ENCODE measurements at regions not wholly inside any gene's neighbourhood (a gene's known extent, or its start where the extent isn't known, plus 50 kb on each side); places are given as distances from the start of the nearest gene placed in this dataset.

- H3K4me1 Mint-ChIP-seq, result no peaks in the 10 kb centered on the region
- peaks cover 9% of the 10 kb centered on the region for H3K9me3 Mint-ChIP-seq
- H3K36me3 Mint-ChIP-seq (ENCODE audit: low read depth), result no peaks in the 10 kb centered on the region
Measured at GRCh38 chr3:19725000-19725399, 209.0 kb downstream of the EFHB start.

GRCh38 chr3:19717736-19718135 lies 216.3 kb downstream of the EFHB start:
- Mint-ChIP-seq H3K9me3 (peaks cover 5% of the 10 kb centered on the region), H3K36me3 (ENCODE audit: low read depth) (no peaks in the 10 kb centered on the region), H3K4me1 (no peaks in the 10 kb centered on the region), H3K27me3 (ENCODE audit: low read depth) (no peaks in the 10 kb centered on the region), H3K27ac (ENCODE audit: unreplicated experiment) (no peak overlapping the region), H3K4me3 (no peak overlapping the region)
- no peak for TF ChIP-seq CTCF (conservative IDR thresholded peaks at IDR 0.05)
- no peak for DNase-seq (ENCODE audit: low read depth, low spot score)

More at GRCh38 chr3:19725000-19725399, 209.0 kb downstream of the EFHB start:
- no peak overlapping the region for H3K4me3 Mint-ChIP-seq
- H3K27me3 Mint-ChIP-seq (ENCODE audit: low read depth), result no peaks in the 10 kb centered on the region
- no peak overlapping the region for H3K27ac Mint-ChIP-seq (ENCODE audit: unreplicated experiment)
- DNase-seq (ENCODE audit: low read depth, low spot score), result no peak
- TF ChIP-seq CTCF (conservative IDR thresholded peaks at IDR 0.05), result no peak

GRCh38 chr3:19711160-19711782 lies 222.7 kb downstream of the EFHB start:
- Mint-ChIP-seq H3K4me3 (no peak overlapping the region), H3K36me3 (ENCODE audit: low read depth) (no peaks in the 10 kb centered on the region), H3K4me1 (no peaks in the 10 kb centered on the region), H3K27me3 (ENCODE audit: low read depth) (no peaks in the 10 kb centered on the region), H3K9me3 (no peaks in the 10 kb centered on the region), H3K27ac (ENCODE audit: unreplicated experiment) (peak overlapping the region; percentile 53)
- no peak for TF ChIP-seq CTCF (conservative IDR thresholded peaks at IDR 0.05)
- DNase-seq (ENCODE audit: low read depth, low spot score), result no peak

- Mint-ChIP-seq H3K27me3 (ENCODE audit: low read depth) (no peaks in the 10 kb centered on the region), H3K4me1 (no peaks in the 10 kb centered on the region), H3K9me3 (peaks cover 2% of the 10 kb centered on the region), H3K36me3 (ENCODE audit: low read depth) (no peaks in the 10 kb centered on the region), H3K27ac (ENCODE audit: unreplicated experiment) (no peak overlapping the region), H3K4me3 (no peak overlapping the region)
- TF ChIP-seq CTCF (conservative IDR thresholded peaks at IDR 0.05), result no peak
- DNase-seq (ENCODE audit: low read depth, low spot score), result no peak
Measured at GRCh38 chr3:19702416-19703078, 231.5 kb downstream of the EFHB start.

GRCh38 chr3:19688767-19689166 lies 245.2 kb downstream of the EFHB start:
- DNase-seq (ENCODE audit: low read depth, low spot score), result no peak
- Mint-ChIP-seq H3K4me3 (no peak overlapping the region), H3K27me3 (ENCODE audit: low read depth) (no peaks in the 10 kb centered on the region), H3K9me3 (peaks cover 10% of the 10 kb centered on the region), H3K27ac (ENCODE audit: unreplicated experiment) (no peak overlapping the region), H3K36me3 (ENCODE audit: low read depth) (peaks cover 4% of the 10 kb centered on the region), H3K4me1 (no peaks in the 10 kb centered on the region)
- peak; percentile 23 for TF ChIP-seq CTCF (conservative IDR thresholded peaks at IDR 0.05)
